Breast epithelium (tissue), 4 donors: ENCODE measurements at regions not wholly inside any gene's neighbourhood (a gene's known extent, or its start where the extent isn't known, plus 50 kb on each side); places are given as distances from the start of the nearest gene placed in this dataset.
"Not testable (repeated sequence)": the region's sequence is repeated elsewhere in the genome, so short reads cannot be mapped to it uniquely, and the experiment has no call there.

Experiments used
- DNase-seq, 2 donors: peaks; one replicate each; pipeline ENCODE4 v3.0.0-alpha.2; 2019; ENCODE audit warnings: low spot score in 2 of 2
- H3K27ac ChIP-seq, 2 donors: fragments of 200-600 bp; sonication (generic) in 1 of 2; one replicate each; pipeline ENCODE4 v1.5.1; 2016 to 2019; ENCODE audit warnings: mild to moderate bottlenecking in 1 of 2
- H3K27me3 ChIP-seq, 2 donors: fragments of 200-600 bp; sonication (generic) in 1 of 2; one replicate each; pipeline versions ENCODE4 v1.5.1 to v1.6.0; 2017 to 2019; ENCODE audit warnings: control low read depth in 1 of 2, mild to moderate bottlenecking in 1 of 2
- H3K36me3 ChIP-seq: fragments of 200-600 bp; one replicate; pipeline ENCODE4 v1.5.1; 2019
- H3K4me1 ChIP-seq, 2 donors: fragments of 200-600 bp; sonication (generic); one replicate each; pipeline ENCODE4 v1.5.1; 2016 to 2019; ENCODE audit warnings: control low read depth in 1 of 2
- H3K4me3 ChIP-seq, 3 donors: fragments of 200-600 bp; sonication (generic); 1 replicate in 2 of 3; 2 replicates in 1 of 3; pipeline ENCODE4 v1.5.1; 2016 to 2019; ENCODE audit warnings: mild to moderate bottlenecking in 3 of 3, moderate library complexity in 2 of 3
- H3K9me3 ChIP-seq, 2 donors: fragments of 200-600 bp; sonication (generic) in 1 of 2; one replicate each; pipeline ENCODE4 v1.5.1; 2016 to 2019; ENCODE audit warnings: control low read depth in 1 of 2
- CTCF ChIP-seq, 3 donors: fragments of 450-650 bp; IDR thresholded peaks; one replicate each; pipeline ENCODE4 v1.5.1; 2016 to 2017; ENCODE audit warnings: antibody characterized with exemption in 3 of 3, mild to moderate bottlenecking in 3 of 3, moderate library complexity in 3 of 3
- POLR2A ChIP-seq: fragments of 450-650 bp; IDR thresholded peaks from one replicate; pipeline ENCODE4 v1.6.1; 2016; ENCODE audit warnings: antibody characterized with exemption, mild to moderate bottlenecking, moderate library complexity
- POLR2AphosphoS5 ChIP-seq, 3 donors: sonication (generic); formaldehyde crosslinking; IDR thresholded peaks; one replicate each; pipeline ENCODE4 v1.6.1; 2017; ENCODE audit warnings: antibody characterized with exemption in 3 of 3
- intact Hi-C: fragments of 100-400 bp; cut with DNase I; formaldehyde crosslinking; loops from one replicate; pipeline ENCODE4 v1.15.1; 2023; ENCODE audit warnings: low total_unique reads

- Histone ChIP-seq H3K36me3 (no peaks in the 10 kb centered on the region), H3K4me3 (no peak overlapping the region), H3K27ac (no peak overlapping the region), H3K9me3 (no peaks in the 10 kb centered on the region), H3K4me1 (no peaks in the 10 kb centered on the region), H3K27me3 (no peaks in the 10 kb centered on the region)
- intact Hi-C loops = no loop called here
- no peak for DNase-seq
- TF ChIP-seq CTCF (IDR thresholded peaks at IDR 0.05) (no peak), POLR2AphosphoS5 (IDR thresholded peaks at IDR 0.05) (no peak), POLR2A (no peak)
Measured at GRCh38 chr2:221747289-221747972, 175.3 kb upstream of the EPHA4 start.

GRCh38 chr2:221741496-221742211 lies 169.6 kb upstream of the EPHA4 start:
- Histone ChIP-seq H3K27ac (no peak overlapping the region), H3K27me3 (no peaks in the 10 kb centered on the region), H3K4me1 (no peaks in the 10 kb centered on the region), H3K9me3 (no peaks in the 10 kb centered on the region), H3K36me3 (no peaks in the 10 kb centered on the region), H3K4me3 (no peak overlapping the region)
- intact Hi-C loops = no loop called here
- DNase-seq = no peak
- no peak for TF ChIP-seq POLR2AphosphoS5 (IDR thresholded peaks at IDR 0.05)
- no peak for TF ChIP-seq POLR2A
- no peak for TF ChIP-seq CTCF (IDR thresholded peaks at IDR 0.05)

DNA sequence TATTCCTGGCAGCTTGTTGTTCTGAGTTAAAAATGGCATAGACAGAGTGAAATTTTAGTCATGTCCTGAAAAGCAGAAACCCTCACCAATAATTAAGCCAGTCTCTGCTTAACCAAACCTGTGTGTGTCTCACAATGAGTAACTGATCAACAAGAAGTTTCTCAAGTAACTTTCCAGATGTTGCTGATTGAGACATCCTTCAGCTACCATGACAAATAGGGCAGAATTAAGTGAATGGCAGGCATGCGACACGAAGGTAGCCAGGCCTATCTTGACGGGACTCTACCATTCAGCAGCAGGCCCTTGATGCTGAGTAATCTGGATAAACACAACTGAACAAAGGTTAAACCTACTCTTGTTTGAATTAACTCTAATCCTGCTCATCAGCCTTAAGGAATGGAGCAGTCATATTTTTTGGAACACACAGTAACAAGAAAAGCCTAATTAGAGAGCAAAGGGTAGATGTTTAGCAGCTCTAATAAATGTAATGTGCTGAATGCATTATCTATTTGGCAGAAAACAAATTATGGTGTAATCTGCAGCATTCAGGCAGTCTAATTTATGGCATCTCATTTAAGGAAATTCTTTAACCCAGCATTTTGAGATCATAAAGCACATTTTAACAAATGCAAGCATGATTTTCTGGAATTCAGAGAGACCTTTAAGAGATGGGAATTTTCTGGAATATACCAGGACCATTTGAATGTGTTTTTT lies 159.5 kb upstream of the EPHA4 start:
- DNase-seq = no peak
- Histone ChIP-seq H3K4me3 (no peak overlapping the region), H3K9me3 (no peaks in the 10 kb centered on the region), H3K27ac (no peak overlapping the region), H3K27me3 (no peaks in the 10 kb centered on the region), H3K36me3 (no peaks in the 10 kb centered on the region), H3K4me1 (no peaks in the 10 kb centered on the region)
- intact Hi-C loops = no loop called here
- TF ChIP-seq POLR2AphosphoS5 (IDR thresholded peaks at IDR 0.05) (no peak), POLR2A (no peak)

GRCh38 chr2:221726894-221727513 lies 154.9 kb upstream of the EPHA4 start:
- H3K27me3 ChIP-seq = no peaks in the 10 kb centered on the region
- no peak for TF ChIP-seq CTCF (IDR thresholded peaks at IDR 0.05)
- TF ChIP-seq POLR2AphosphoS5 (IDR thresholded peaks at IDR 0.05) = no peak
- TF ChIP-seq POLR2A = no peak
- no peak overlapping the region for H3K27ac ChIP-seq
- DNase-seq = no peak
- no peak overlapping the region for H3K4me3 ChIP-seq
- H3K4me1 ChIP-seq = no peaks in the 10 kb centered on the region
- no peaks in the 10 kb centered on the region for H3K36me3 ChIP-seq
- intact Hi-C loops = no loop called here
- H3K9me3 ChIP-seq = peaks cover 3 to 26% of the 10 kb centered on the region in 2 donors

- H3K27me3 ChIP-seq = no peaks in the 10 kb centered on the region
- no peaks in the 10 kb centered on the region for H3K36me3 ChIP-seq
- TF ChIP-seq POLR2AphosphoS5 (IDR thresholded peaks at IDR 0.05) (no peak), POLR2A (no peak), CTCF (IDR thresholded peaks at IDR 0.05) (no peak)
- H3K4me3 ChIP-seq = no peak overlapping the region
- DNase-seq = no peak
- no peak overlapping the region for H3K27ac ChIP-seq
- intact Hi-C loops = no loop called here
- H3K9me3 ChIP-seq = peaks cover 4 to 29% of the 10 kb centered on the region in 2 donors
- H3K4me1 ChIP-seq = no peaks in the 10 kb centered on the region
Measured at GRCh38 chr2:221724631-221725203, 152.6 kb upstream of the EPHA4 start.

GRCh38 chr2:221724117-221724516 lies 152.0 kb upstream of the EPHA4 start:
- H3K27me3 ChIP-seq, intact Hi-C loops, DNase-seq, H3K4me3 ChIP-seq, H3K4me1 ChIP-seq, H3K27ac ChIP-seq, H3K36me3 ChIP-seq: not testable (repeated sequence)
- H3K9me3 ChIP-seq = peaks cover 4 to 29% of the 10 kb centered on the region in 2 donors
